K562 (cell line): ENCODE measurements at regions not wholly inside any gene's neighbourhood (a gene's known extent, or its start where the extent isn't known, plus 50 kb on each side); places are given as distances from the start of the nearest gene placed in this dataset.

Source experiments
- ATAC-seq: fragments of 200-7000 bp; cut with Tn5 transposase; 3 replicates; pipeline ENCODE4 v1.9.1; 2020; ENCODE audit warnings: moderate library complexity
- BruUV-seq: library from RNA; stranded (reverse); fragments of 400-500 nt; replicated peaks from 2 replicates; lab custom pipeline; 2021; lab: Mats Ljungman, UMichigan
- CTCF ChIA-PET: fragments of 300-600 bp; formaldehyde crosslinking; extraction: SDS; loops from one replicate; lab custom pipeline; 2021; ENCODE audit warnings: low intra/inter-chr PET ratio; lab: Yijun Ruan, JAX
- POLR2A ChIA-PET: fragments of 300-600, 350-650 bp; sonication (Branson Sonifier 250); formaldehyde crosslinking; extraction: SDS; loops from one replicate; lab custom pipeline; 2021; ENCODE audit warnings: antibody characterized with exemption, inconsistent platforms; lab: Yijun Ruan, JAX
- DNase-seq, 4 experiments: peaks; one replicate each; pipeline versions ENCODE4 v3.0.0 to v3.0.0-alpha.2; 2011 to 2018; ENCODE audit warnings: low spot score in 3 of 4, mixed read lengths in 3 of 4; ENCODE audit errors: extremely low read depth in 1 of 4
- FAIRE-seq: peaks from 2 replicates; lab custom pipeline; 2011; peaks lifted over from hg19 to GRCh38; lab: Jason Lieb, UNC
- H2AFZ ChIP-seq: 2 replicates; pipeline ENCODE4 v1.6.0; 2011; ENCODE audit warnings: low read depth, low read length, control low read depth, inconsistent platforms
- H3K27ac ChIP-seq: fragments of 200-600 bp; 3 replicates; pipeline ENCODE4 v1.8.0; 2011; ENCODE audit warnings: low read depth, mild to moderate bottlenecking, control low read depth, inconsistent platforms, low read length, moderate library complexity, mixed read lengths; ENCODE audit errors: extremely low read depth
- H3K27me3 ChIP-seq, 2 experiments: fragments of 300-600 bp in 1 of 2; 2 replicates in 1 of 2; 3 replicates in 1 of 2; pipeline versions ENCODE4 v1.6.0 to v1.8.0; 2011; ENCODE audit warnings: inconsistent platforms in 2 of 2, low read length in 2 of 2, mild to moderate bottlenecking in 1 of 2, mixed read lengths in 1 of 2, moderate library complexity in 1 of 2; ENCODE audit not compliant: control insufficient read depth in 2 of 2, insufficient read depth in 2 of 2
- H3K36me3 ChIP-seq: fragments of 300-600 bp; 3 replicates; pipeline ENCODE4 v1.8.0; 2011; ENCODE audit warnings: mild to moderate bottlenecking, low read length, inconsistent platforms; ENCODE audit not compliant: control insufficient read depth, insufficient read depth
- H3K4me1 ChIP-seq, 2 experiments: fragments of 200-600 bp in 1 of 2; replicated peaks in 1 of 2; 2 replicates in 1 of 2; 3 replicates in 1 of 2; pipeline versions ENCODE4 v1.5.1 to v1.8.0; 2011; ENCODE audit warnings: inconsistent platforms in 2 of 2, low read length in 2 of 2, mild to moderate bottlenecking in 1 of 2, mixed read lengths in 1 of 2, moderate library complexity in 1 of 2; ENCODE audit not compliant: control insufficient read depth in 2 of 2, insufficient read depth in 2 of 2
- H3K4me2 ChIP-seq: 2 replicates; pipeline ENCODE4 v1.6.1; 2011; ENCODE audit warnings: low read length, control low read depth, inconsistent platforms, mixed read lengths; ENCODE audit not compliant: insufficient read depth
- H3K4me3 ChIP-seq: fragments of 200-600 bp; sonication (generic), shearing (Covaris generic); 2 replicates; pipeline ENCODE4 v1.5.1; 2016; ENCODE audit warnings: control low read depth, inconsistent platforms
- H3K79me2 ChIP-seq: fragments of 200-600 bp; 3 replicates; pipeline ENCODE4 v1.8.0; 2011; ENCODE audit warnings: low read length, inconsistent platforms; ENCODE audit not compliant: control insufficient read depth, insufficient read depth
- H3K9ac ChIP-seq, 2 experiments: 2 replicates each; pipeline versions ENCODE4 v1.6.0 to v1.6.1; 2011; ENCODE audit warnings: low read depth in 2 of 2, low read length in 2 of 2, control low read depth in 1 of 2, inconsistent platforms in 1 of 2, mild to moderate bottlenecking in 1 of 2, mixed read lengths in 1 of 2; ENCODE audit not compliant: insufficient read depth in 1 of 2
- H3K9me1 ChIP-seq: one replicate; pipeline ENCODE4 v1.6.0; 2011; ENCODE audit warnings: inconsistent platforms, mild to moderate bottlenecking, low read length, moderate library complexity; ENCODE audit not compliant: control insufficient read depth, insufficient read depth
- H3K9me3 ChIP-seq: replicated peaks from 2 replicates; pipeline ENCODE4 v1.5.1; 2011; ENCODE audit warnings: low read depth, low read length, inconsistent platforms; ENCODE audit not compliant: control insufficient read depth, insufficient read depth
- H4K20me1 ChIP-seq: replicated peaks from 2 replicates; pipeline ENCODE4 v1.6.1; 2011; ENCODE audit warnings: low read length, inconsistent platforms, mixed read lengths; ENCODE audit not compliant: control insufficient read depth, insufficient read depth
- ARID3B ChIP-seq: fragments of 250-450 bp; sonication (Bioruptor Pico); IDR thresholded peaks from 2 replicates; pipeline ENCODE4 v1.4.0; 2020; ENCODE audit warnings: borderline replicate concordance
- CCNT2 ChIP-seq: IDR thresholded peaks from 2 replicates; pipeline ENCODE4 v1.6.1; 2011; ENCODE audit warnings: borderline replicate concordance, low read depth, mild to moderate bottlenecking, moderate library complexity, mixed read lengths, low read length; ENCODE audit not compliant: insufficient read length; ENCODE audit errors: extremely low read depth
- CTBP1 ChIP-seq: fragments of 450-650 bp; IDR thresholded peaks from 2 replicates; pipeline ENCODE4 v1.6.1; 2016; ENCODE audit warnings: borderline replicate concordance
- FIP1L1 ChIP-seq: fragments of 200-400 bp; formaldehyde crosslinking; IDR thresholded peaks from 2 replicates; pipeline ENCODE4 v1.6.1; 2018; ENCODE audit warnings: mild to moderate bottlenecking, low read depth, low read length; ENCODE audit not compliant: poor library complexity, severe bottlenecking
- FOXJ2 ChIP-seq: fragments of 200-800 bp; sonication (Bioruptor generic); IDR thresholded peaks from 2 replicates; pipeline ENCODE4 v1.6.1; 2016; ENCODE audit warnings: missing genetic modification characterization, missing compliant biosample characterization
- GABPB1 ChIP-seq: sonication (generic); formaldehyde crosslinking; IDR thresholded peaks from 2 replicates; pipeline ENCODE4 v1.8.0; 2022; ENCODE audit warnings: mild to moderate bottlenecking, missing genetic modification reagents
- LARP7 ChIP-seq: fragments of 450-650 bp; IDR thresholded peaks from 2 replicates; pipeline ENCODE4 v1.6.1; 2016
- MED1 ChIP-seq: sonication (generic); formaldehyde crosslinking; IDR thresholded peaks from 2 replicates; pipeline ENCODE4 v1.8.1; 2023; ENCODE audit warnings: missing genetic modification reagents, borderline replicate concordance
- MXI1 ChIP-seq: IDR thresholded peaks from 2 replicates; pipeline ENCODE4 v1.6.1; 2011; ENCODE audit warnings: low read depth, mild to moderate bottlenecking, improper control_type of control experiment, low read length
- RCOR1 ChIP-seq, 2 experiments: IDR thresholded peaks; 2 replicates each; pipeline ENCODE4 v1.6.1; 2012; ENCODE audit warnings: low read depth in 2 of 2, low read length in 2 of 2, borderline replicate concordance in 1 of 2, improper control_type of control experiment in 1 of 2
- SMARCE1 ChIP-seq: fragments of 450-650 bp; IDR thresholded peaks from 2 replicates; pipeline ENCODE4 v1.7.1; 2016; ENCODE audit warnings: mild to moderate bottlenecking
- THRA ChIP-seq: fragments of 450-650 bp; IDR thresholded peaks from 2 replicates; pipeline ENCODE4 v1.6.1; 2017; ENCODE audit warnings: mild to moderate bottlenecking, moderate library complexity
- U2AF1 ChIP-seq: fragments of 200-400 bp; formaldehyde crosslinking; optimal IDR thresholded peaks from 2 replicates; pipeline ENCODE3; 2017; ENCODE audit warnings: mild to moderate bottlenecking, low read depth, low read length, moderate library complexity
- ZBTB9 ChIP-seq: fragments of 450-650 bp; formaldehyde crosslinking; IDR thresholded peaks from 2 replicates; pipeline ENCODE4 v1.4.0; 2020; ENCODE audit warnings: mild to moderate bottlenecking, moderate library complexity
- ZFP1 ChIP-seq: fragments of 450-650 bp; formaldehyde crosslinking; IDR thresholded peaks from 2 replicates; pipeline ENCODE4 v1.4.0; 2020; ENCODE audit warnings: mild to moderate bottlenecking, mixed read lengths
- ZNF133 ChIP-seq: fragments of 250-450 bp; sonication (Bioruptor Pico); IDR thresholded peaks from 2 replicates; pipeline ENCODE4 v1.4.0; 2020; ENCODE audit warnings: mild to moderate bottlenecking
- ZNF274 ChIP-seq: IDR thresholded peaks from 2 replicates; pipeline ENCODE4 v1.6.1; 2011; ENCODE audit warnings: low read depth, mild to moderate bottlenecking, low read length, moderate library complexity, borderline replicate concordance
- ZNF830 ChIP-seq: fragments of 250-450 bp; sonication (Bioruptor Pico); IDR thresholded peaks from 2 replicates; pipeline ENCODE4 v1.5.0; 2021; ENCODE audit warnings: mild to moderate bottlenecking
- WGBS: fragments of 100-300 bp; shearing (Covaris generic); methylation state at CpG from one replicate; pipeline ENCODE4 v1.1.6; 2016; ENCODE audit warnings: low coverage, mixed read lengths; ENCODE audit not compliant: insufficient coverage; ENCODE audit errors: missing lambda C conversion rate; 5-methylcytosine and 5-hydroxymethylcytosine counted together
- in situ Hi-C: fragments of 300-500 bp; cut with MboI; formaldehyde crosslinking; loops from 4 replicates; pipeline ENCODE4 v1.15.0; 2018; ENCODE audit warnings: inconsistent platforms, mixed read lengths
- intact Hi-C: fragments of 100-400 bp; cut with micrococcal nuclease; formaldehyde crosslinking; loops from 2 replicates; pipeline ENCODE4 v1.14.2; 2022
- TF ChIP-seq, protein P1 (sequence below), 2 experiments: fragments of 450-650 bp in 1 of 2; sonication (generic) in 1 of 2; formaldehyde crosslinking in 1 of 2; IDR thresholded peaks in 1 of 2; conservative IDR thresholded peaks in 1 of 2; 2 replicates each; pipeline versions ENCODE4 v1.6.1 to v1.8.1; 2016 to 2023; ENCODE audit warnings: mild to moderate bottlenecking in 2 of 2, moderate library complexity in 2 of 2, inconsistent platforms in 1 of 2, missing genetic modification reagents in 1 of 2

- in situ Hi-C loops: no loop called here
- Histone ChIP-seq H3K4me1 (no peaks in the 10 kb centered on the region), H3K36me3 (no peaks in the 10 kb centered on the region), H3K9me3 (no peaks in the 10 kb centered on the region; the same call in 1 of the 2 replicates), H3K79me2 (no peaks in the 10 kb centered on the region), H3K9me1 (no peaks in the 10 kb centered on the region), H4K20me1 (no peaks in the 10 kb centered on the region), H3K4me3 (no peak overlapping the region), H3K27ac (no peak overlapping the region), H3K9ac (no peak overlapping the region), H2AFZ (no peak overlapping the region), H3K27me3 (no peaks in the 10 kb centered on the region), H3K4me2 (no peak overlapping the region)
- POLR2A ChIA-PET: no interaction called here
- no peak for DNase-seq
- WGBS: 3% methylated on average over 2 of the region's 2 CpGs
- no peak for FAIRE-seq
- CTCF ChIA-PET: no interaction called here
- TF ChIP-seq ZFP1 (no peak), MED1 (CRISPR knock-in tag) (no peak), ZNF133 (CRISPR knock-in tag) (no peak), SMARCE1 (no peak), THRA (no peak), ZNF274 (no peak), FIP1L1 (no peak), LARP7 (no peak), FOXJ2 (tag) (no peak), MXI1 (no peak), CTBP1 (no peak), U2AF1 (no peak), CCNT2 (no peak), ZNF830 (CRISPR knock-in tag) (no peak), ARID3B (CRISPR knock-in tag) (no peak), ZBTB9 (no peak), RCOR1 (IDR thresholded peaks at IDR 0.05; ENCODE audit: borderline replicate concordance in 1 of 2, low read depth in 2 of 2, low read length in 2 of 2) (no peak), GABPB1 (CRISPR knock-in tag) (no peak)
- TF ChIP-seq, protein P1, sequence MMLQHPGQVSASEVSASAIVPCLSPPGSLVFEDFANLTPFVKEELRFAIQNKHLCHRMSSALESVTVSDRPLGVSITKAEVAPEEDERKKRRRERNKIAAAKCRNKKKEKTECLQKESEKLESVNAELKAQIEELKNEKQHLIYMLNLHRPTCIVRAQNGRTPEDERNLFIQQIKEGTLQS (IDR thresholded peaks at IDR 0.05): no peak
- TF ChIP-seq, protein P1 (CRISPR knock-in tag; conservative IDR thresholded peaks at IDR 0.05): no peak
- no peak for ATAC-seq
- intact Hi-C loops: no loop called here
- BruUV-seq: no TSS peak
Observed at GRCh38 chr7:40937879-40938278, 765.0 kb downstream of the INHBA start.
